BE2C (cell line): ENCODE measurements at regions not wholly inside any gene's neighbourhood (a gene's known extent, or its start where the extent isn't known, plus 50 kb on each side); places are given as distances from the start of the nearest gene placed in this dataset.
A peak's percentile ranks its signal among the peaks of the same experiment; 100 is the strongest.
"Not testable (repeated sequence)": the region's sequence is repeated elsewhere in the genome, so short reads cannot be mapped to it uniquely, and the experiment has no call there.

ENCODE experiments used
- DNase-seq: peaks from one replicate; pipeline ENCODE4 v3.0.0-alpha.2; 2020
- H3K27me3 ChIP-seq: fragments of 250-450 bp; sonication (Bioruptor Pico); 2 replicates; pipeline ENCODE4 v1.5.1; 2020; ENCODE audit warnings: mild to moderate bottlenecking
- H3K36me3 ChIP-seq: fragments of 250-450 bp; sonication (Bioruptor Pico); 2 replicates; pipeline ENCODE4 v1.5.1; 2020; ENCODE audit warnings: mild to moderate bottlenecking
- H3K4me1 ChIP-seq: fragments of 250-450 bp; sonication (Bioruptor Pico); 2 replicates; pipeline ENCODE4 v1.5.1; 2020
- H3K4me3 ChIP-seq: 2 replicates; pipeline ENCODE4 v1.5.1; 2011; ENCODE audit warnings: low read depth, low read length
- H3K9me3 ChIP-seq: fragments of 250-450 bp; sonication (Bioruptor Pico); 2 replicates; pipeline ENCODE4 v1.5.1; 2020
- TF ChIP-seq, protein P1 (sequence below): IDR thresholded peaks from 2 replicates; pipeline ENCODE4 v1.5.1; 2012; ENCODE audit warnings: mild to moderate bottlenecking, low read depth, low read length

DNA sequence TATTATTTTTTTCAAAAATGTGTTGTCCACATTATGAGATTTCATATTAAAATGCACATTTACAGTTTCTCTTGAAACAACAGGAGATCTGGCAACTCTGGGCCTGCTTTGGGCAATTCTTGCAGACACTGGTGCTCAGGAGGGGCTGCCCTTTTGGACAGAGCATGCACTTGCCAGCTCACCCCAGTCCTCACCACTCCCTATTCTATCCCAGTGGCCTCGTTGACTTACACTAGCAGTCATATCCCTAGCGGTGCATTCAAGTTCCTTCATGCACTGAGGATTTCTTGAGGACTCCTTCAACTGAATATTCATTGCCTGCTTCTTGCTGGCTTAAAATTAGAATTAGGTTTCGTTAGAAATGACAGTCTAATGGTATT is 87.9 kb upstream of the FHL2 start:
- no peak overlapping the region for H3K4me3 ChIP-seq
- TF ChIP-seq, protein P1, sequence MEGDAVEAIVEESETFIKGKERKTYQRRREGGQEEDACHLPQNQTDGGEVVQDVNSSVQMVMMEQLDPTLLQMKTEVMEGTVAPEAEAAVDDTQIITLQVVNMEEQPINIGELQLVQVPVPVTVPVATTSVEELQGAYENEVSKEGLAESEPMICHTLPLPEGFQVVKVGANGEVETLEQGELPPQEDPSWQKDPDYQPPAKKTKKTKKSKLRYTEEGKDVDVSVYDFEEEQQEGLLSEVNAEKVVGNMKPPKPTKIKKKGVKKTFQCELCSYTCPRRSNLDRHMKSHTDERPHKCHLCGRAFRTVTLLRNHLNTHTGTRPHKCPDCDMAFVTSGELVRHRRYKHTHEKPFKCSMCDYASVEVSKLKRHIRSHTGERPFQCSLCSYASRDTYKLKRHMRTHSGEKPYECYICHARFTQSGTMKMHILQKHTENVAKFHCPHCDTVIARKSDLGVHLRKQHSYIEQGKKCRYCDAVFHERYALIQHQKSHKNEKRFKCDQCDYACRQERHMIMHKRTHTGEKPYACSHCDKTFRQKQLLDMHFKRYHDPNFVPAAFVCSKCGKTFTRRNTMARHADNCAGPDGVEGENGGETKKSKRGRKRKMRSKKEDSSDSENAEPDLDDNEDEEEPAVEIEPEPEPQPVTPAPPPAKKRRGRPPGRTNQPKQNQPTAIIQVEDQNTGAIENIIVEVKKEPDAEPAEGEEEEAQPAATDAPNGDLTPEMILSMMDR: no peak
- H3K9me3 ChIP-seq: no peaks in the 10 kb centered on the region
- no peaks in the 10 kb centered on the region for H3K27me3 ChIP-seq
- no peaks in the 10 kb centered on the region for H3K36me3 ChIP-seq
- DNase-seq: no peak
- no peaks in the 10 kb centered on the region for H3K4me1 ChIP-seq

DNA sequence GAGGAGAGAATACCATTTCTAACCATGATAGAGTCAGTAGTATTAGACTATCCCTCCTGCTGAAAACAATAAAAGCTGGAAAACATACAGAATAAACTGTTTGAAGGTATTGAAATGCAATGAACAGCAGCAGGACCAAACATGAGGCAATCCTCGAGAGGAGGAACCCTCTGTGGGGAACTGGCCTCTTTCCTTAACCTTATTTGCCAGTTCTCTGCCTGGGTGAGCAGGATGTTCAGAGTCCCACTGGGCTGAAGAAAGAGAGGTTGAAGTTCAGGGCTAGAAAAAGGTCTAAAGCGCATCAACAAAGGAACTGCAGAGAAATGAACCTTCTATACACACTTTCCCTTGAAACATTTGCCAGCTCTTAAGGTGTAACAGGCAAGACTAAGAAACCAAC is 79.8 kb upstream of the FHL2 start:
- Histone ChIP-seq H3K4me1 (no peaks in the 10 kb centered on the region), H3K27me3 (no peaks in the 10 kb centered on the region), H3K9me3 (no peaks in the 10 kb centered on the region), H3K36me3 (no peaks in the 10 kb centered on the region), H3K4me3 (no peak overlapping the region)
- TF ChIP-seq, protein P1: no peak
- DNase-seq: no peak

DNA sequence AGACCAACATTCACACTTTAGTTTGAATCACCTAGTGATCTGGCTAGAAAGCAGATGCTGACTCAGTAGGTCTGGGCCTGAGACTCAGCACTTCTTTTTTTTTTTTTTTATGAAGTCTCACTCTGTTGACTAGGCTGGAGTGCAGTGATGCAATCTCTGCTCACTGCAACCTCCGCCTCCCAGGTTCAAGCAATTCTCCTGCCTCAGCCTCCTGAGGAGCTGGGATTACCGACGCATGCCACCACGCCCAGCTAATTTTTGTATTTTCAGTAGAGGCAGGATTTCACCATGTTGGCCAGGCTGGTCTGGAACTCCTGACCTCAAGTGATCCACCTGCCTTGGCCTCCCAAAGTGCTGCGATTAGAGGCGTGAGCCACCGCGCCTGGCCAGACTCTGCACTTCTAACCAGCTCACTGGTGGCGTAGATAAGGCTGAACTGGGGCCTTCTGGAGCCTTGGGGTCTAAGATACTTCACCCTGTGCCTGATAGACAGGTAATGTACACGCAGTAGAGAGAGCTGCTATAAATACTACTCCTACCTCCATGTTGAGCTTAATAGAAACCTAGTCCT is 78.3 kb upstream of the FHL2 start:
- not testable (repeated sequence) for H3K27me3 ChIP-seq, H3K36me3 ChIP-seq, H3K9me3 ChIP-seq, H3K4me1 ChIP-seq, DNase-seq, H3K4me3 ChIP-seq

DNA sequence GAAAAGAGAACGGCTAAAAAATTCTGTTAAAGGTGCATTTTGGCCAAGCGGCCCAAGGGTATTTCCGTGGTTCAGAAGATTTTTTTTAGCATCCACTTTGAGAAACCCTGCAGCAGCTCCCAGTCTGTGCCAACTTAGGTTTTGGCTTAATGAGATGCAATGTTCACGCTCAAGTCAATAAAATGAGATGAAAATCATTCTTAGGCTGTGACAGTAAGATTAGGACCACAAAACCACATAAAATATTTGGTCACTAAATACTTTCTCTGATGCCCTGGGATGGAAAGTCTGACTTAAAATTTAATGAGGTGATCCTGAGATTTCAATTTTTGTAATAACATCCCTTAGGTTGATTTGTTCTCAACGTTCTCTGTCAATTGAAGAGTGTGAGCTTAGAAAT is 74.2 kb upstream of the FHL2 start:
- H3K36me3 ChIP-seq: no peaks in the 10 kb centered on the region
- no peak overlapping the region for H3K4me3 ChIP-seq
- no peaks in the 10 kb centered on the region for H3K4me1 ChIP-seq
- no peak for DNase-seq
- H3K27me3 ChIP-seq: no peaks in the 10 kb centered on the region
- no peaks in the 10 kb centered on the region for H3K9me3 ChIP-seq
- TF ChIP-seq, protein P1: no peak

DNA sequence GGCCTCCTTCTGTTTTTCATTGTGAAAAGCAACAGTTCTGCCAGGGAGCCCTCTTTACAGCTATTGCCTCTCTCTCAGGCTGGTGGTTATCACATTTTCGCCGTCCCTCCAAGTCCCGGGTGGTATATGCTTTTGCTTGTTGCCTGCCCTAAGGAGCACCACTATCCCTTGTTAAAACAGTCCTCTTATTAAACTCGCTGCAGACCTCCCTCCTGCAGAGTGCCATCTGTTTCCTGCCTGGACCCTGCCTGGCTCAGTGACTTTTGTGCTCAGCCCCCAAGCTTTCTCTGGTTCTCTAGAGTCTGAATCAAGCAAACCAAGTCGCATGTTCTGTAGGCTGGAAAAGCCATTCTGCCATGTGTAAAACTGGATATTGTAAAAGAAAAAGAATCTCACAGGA is 72.1 kb upstream of the FHL2 start:
- TF ChIP-seq, protein P1: no peak
- H3K4me3 ChIP-seq: no peak overlapping the region
- no peaks in the 10 kb centered on the region for H3K36me3 ChIP-seq
- H3K27me3 ChIP-seq: no peaks in the 10 kb centered on the region
- H3K9me3 ChIP-seq: no peaks in the 10 kb centered on the region
- H3K4me1 ChIP-seq: no peaks in the 10 kb centered on the region
- peak; percentile 22 for DNase-seq

DNA sequence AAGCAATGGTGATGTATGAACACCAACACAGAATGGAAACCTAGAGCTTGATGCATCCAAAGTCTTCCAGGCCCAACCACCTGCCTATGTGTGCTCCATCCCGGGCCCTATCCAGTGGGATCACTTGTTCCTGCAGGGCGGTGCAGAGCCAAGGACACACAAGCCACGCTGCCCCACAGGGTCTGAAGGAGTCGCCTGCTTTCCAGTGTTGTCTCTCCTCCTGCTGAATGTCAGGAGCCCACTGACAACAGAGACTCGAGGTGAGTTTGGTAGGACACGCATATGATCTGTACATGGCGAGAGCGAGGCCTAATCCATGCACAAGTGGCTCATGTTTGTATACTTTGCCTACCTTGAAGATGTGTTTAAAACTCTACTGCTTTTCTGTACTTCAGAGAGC is 70.9 kb upstream of the FHL2 start:
- no peaks in the 10 kb centered on the region for H3K27me3 ChIP-seq
- no peak for DNase-seq

More for the DNA sequence above, 70.9 kb upstream of the FHL2 start:
- TF ChIP-seq, protein P1: no peak
- Histone ChIP-seq H3K4me3 (no peak overlapping the region), H3K4me1 (no peaks in the 10 kb centered on the region), H3K36me3 (no peaks in the 10 kb centered on the region), H3K9me3 (no peaks in the 10 kb centered on the region)
